HUES64 (cell line): ENCODE measurements at regions not wholly inside any gene's neighbourhood (a gene's known extent, or its start where the extent isn't known, plus 50 kb on each side); places are given as distances from the start of the nearest gene placed in this dataset.

Experiments used
- H3K27ac ChIP-seq: 2 replicates; pipeline ENCODE4 v1.7.0; 2013; ENCODE audit warnings: low read depth, low read length, inconsistent platforms
- H3K27me3 ChIP-seq: 2 replicates; pipeline ENCODE4 v1.6.1; 2013; ENCODE audit warnings: mild to moderate bottlenecking, low read length; ENCODE audit not compliant: insufficient read depth
- H3K36me3 ChIP-seq: 2 replicates; pipeline ENCODE4 v1.6.1; 2013; ENCODE audit warnings: mild to moderate bottlenecking, low read length; ENCODE audit not compliant: insufficient read depth
- H3K4me1 ChIP-seq: 2 replicates; pipeline ENCODE4 v1.6.1; 2013; ENCODE audit warnings: mild to moderate bottlenecking, low read length, moderate library complexity; ENCODE audit not compliant: insufficient read depth
- H3K4me3 ChIP-seq: 2 replicates; pipeline ENCODE4 v1.5.1; 2013; ENCODE audit warnings: mild to moderate bottlenecking, low read length, moderate library complexity
- H3K9ac ChIP-seq: 2 replicates; pipeline ENCODE4 v1.6.1; 2013; ENCODE audit warnings: mild to moderate bottlenecking, low read depth, low read length
- H3K9me3 ChIP-seq: 2 replicates; pipeline ENCODE4 v1.6.1; 2013; ENCODE audit warnings: low read depth, low read length; ENCODE audit not compliant: insufficient read depth
- WGBS: fragments of 150-250, 120-280 bp; methylation state at CpG from one replicate; pipeline ENCODE4 v1.1.7; 2013; ENCODE audit warnings: missing lambda C conversion rate; 5-methylcytosine and 5-hydroxymethylcytosine counted together

DNA sequence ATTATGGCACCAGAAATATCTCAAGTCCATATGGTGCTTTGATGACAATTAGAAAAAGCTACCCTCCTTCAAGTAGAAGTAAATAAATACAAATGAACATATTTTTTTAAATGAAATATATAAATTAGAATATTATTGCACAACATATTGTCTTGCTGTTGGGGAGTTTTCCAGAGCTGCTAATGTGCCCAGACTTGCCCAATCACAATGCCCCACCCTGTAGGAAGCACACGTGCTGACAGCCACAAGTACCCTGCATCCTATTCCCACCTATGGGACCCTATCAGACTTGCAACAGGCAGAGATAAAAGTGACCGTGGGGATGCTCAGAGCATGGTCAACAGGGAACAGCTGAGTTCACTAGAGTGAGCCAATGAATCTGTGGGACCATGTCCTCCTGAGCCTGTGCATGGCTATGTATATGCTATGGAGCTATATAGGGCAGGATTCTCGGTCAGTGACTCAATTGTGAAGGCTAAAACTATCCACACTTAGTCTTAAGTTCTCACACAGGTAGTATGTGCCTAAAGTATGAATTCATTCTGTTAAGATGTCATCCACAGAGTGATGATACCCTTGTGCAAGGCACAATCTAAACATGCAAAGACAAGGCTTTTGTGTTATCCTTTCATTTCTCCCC is 336.0 kb downstream of the HGF start:
- H3K9ac ChIP-seq = no peak overlapping the region
- H3K4me3 ChIP-seq = no peak overlapping the region
- no peaks in the 10 kb centered on the region for H3K36me3 ChIP-seq
- peaks cover 4% of the 10 kb centered on the region; the same call in 1 of the 2 replicates for H3K4me1 ChIP-seq
- H3K27ac ChIP-seq = no peak overlapping the region
- no peaks in the 10 kb centered on the region for H3K9me3 ChIP-seq
- no peaks in the 10 kb centered on the region for H3K27me3 ChIP-seq
- WGBS = 88% methylated on average over 3 of the region's 3 CpGs

GRCh38 chr7:81433206-81433605 is 336.6 kb downstream of the HGF start:
- no peaks in the 10 kb centered on the region for H3K9me3 ChIP-seq
- no peaks in the 10 kb centered on the region for H3K27me3 ChIP-seq
- no peaks in the 10 kb centered on the region for H3K36me3 ChIP-seq
- H3K4me1 ChIP-seq = peaks cover 4% of the 10 kb centered on the region; the same call in 1 of the 2 replicates
- H3K4me3 ChIP-seq = no peak overlapping the region
- no peak overlapping the region for H3K9ac ChIP-seq
- H3K27ac ChIP-seq = no peak overlapping the region
- WGBS = 96% methylated on average over 1 of the region's 1 CpG

DNA sequence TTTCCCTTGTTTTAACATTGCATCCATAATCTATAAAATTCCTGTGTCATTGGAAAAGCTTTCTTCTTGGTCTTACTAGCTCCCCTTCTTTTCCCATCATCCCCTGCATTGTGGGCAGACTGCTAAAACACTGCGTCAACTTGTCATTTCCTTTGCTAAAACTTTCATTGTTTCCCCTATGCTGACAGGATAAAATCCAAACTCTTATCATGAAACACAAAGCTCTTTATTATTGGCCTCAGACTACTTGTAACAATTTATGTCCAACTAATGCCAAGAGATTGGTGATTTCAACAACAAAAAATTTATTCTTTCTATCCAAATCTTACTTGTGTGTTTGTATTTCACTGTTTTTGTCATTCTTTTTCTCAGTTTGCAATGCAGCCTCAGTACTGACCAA is 339.1 kb downstream of the HGF start:
- H3K9ac ChIP-seq = no peak overlapping the region
- no peaks in the 10 kb centered on the region for H3K27me3 ChIP-seq
- H3K36me3 ChIP-seq = no peaks in the 10 kb centered on the region
- no peak overlapping the region for H3K27ac ChIP-seq
- WGBS = 94% methylated on average over 1 of the region's 1 CpG
- no peak overlapping the region for H3K4me3 ChIP-seq
- H3K4me1 ChIP-seq = peaks cover 4% of the 10 kb centered on the region; the same call in 1 of the 2 replicates
- no peaks in the 10 kb centered on the region for H3K9me3 ChIP-seq

- H3K4me3 ChIP-seq = no peak overlapping the region
- H3K4me1 ChIP-seq = peaks cover 4% of the 10 kb centered on the region; the same call in 1 of the 2 replicates
- 81% methylated on average over 6 of the region's 6 CpGs for WGBS
- no peaks in the 10 kb centered on the region for H3K9me3 ChIP-seq
- no peaks in the 10 kb centered on the region for H3K27me3 ChIP-seq
- H3K9ac ChIP-seq = no peak overlapping the region
- H3K36me3 ChIP-seq = no peaks in the 10 kb centered on the region
- H3K27ac ChIP-seq = no peak overlapping the region
Measured at GRCh38 chr7:81430150-81430549, 339.7 kb downstream of the HGF start.

- H3K9me3 ChIP-seq = no peaks in the 10 kb centered on the region
- H3K36me3 ChIP-seq = no peaks in the 10 kb centered on the region
- no peak overlapping the region for H3K4me3 ChIP-seq
- H3K27me3 ChIP-seq = no peaks in the 10 kb centered on the region
- H3K4me1 ChIP-seq = peaks cover 4% of the 10 kb centered on the region; the same call in 1 of the 2 replicates
- no peak overlapping the region for H3K27ac ChIP-seq
- 100% methylated on average over 1 of the region's 2 CpGs for WGBS
- H3K9ac ChIP-seq = no peak overlapping the region
Measured at GRCh38 chr7:81427461-81427860, 342.4 kb downstream of the HGF start.

DNA sequence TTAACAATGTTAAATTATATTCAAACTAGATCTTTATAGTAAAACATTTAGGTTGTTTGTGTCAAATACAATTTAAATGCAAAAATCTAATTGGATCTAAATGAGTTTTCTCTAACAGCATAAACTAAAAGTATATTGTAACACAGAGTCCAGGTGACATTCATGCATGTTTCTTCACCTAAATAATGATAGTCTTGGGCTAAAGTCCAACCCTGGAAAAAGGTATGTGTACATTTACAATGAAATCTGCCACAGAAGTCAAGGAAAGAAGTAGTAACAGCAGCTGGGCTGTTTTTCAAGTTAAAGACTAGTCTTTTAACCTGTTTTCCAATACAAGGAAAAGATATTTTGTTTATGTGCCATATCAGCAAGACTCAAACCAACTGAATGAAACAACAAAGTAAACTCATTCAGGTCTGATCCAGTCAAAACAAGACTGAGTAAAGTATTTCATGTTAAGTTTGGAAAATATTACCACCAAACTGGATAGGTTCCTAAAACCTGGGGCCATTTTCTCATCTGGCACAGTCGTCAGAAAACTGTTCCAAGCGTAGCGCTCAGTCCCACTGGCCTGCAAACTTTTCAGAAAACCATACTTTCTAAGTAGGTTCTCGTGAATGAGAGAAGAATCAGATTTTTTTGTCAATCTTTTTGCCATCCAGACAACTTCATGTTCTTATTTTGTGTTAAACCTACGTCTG is 349.2 kb downstream of the HGF start:
- H3K4me3 ChIP-seq = no peak overlapping the region
- H3K9ac ChIP-seq = no peak overlapping the region
- no peaks in the 10 kb centered on the region for H3K4me1 ChIP-seq
- H3K27ac ChIP-seq = no peak overlapping the region
- 94% methylated on average over 5 of the region's 5 CpGs for WGBS
- no peaks in the 10 kb centered on the region for H3K36me3 ChIP-seq
- H3K9me3 ChIP-seq = no peaks in the 10 kb centered on the region
- H3K27me3 ChIP-seq = no peaks in the 10 kb centered on the region

GRCh38 chr7:81419731-81420130 is 350.1 kb downstream of the HGF start:
- Histone ChIP-seq H3K27me3 (no peaks in the 10 kb centered on the region), H3K4me1 (no peaks in the 10 kb centered on the region), H3K27ac (no peak overlapping the region), H3K36me3 (no peaks in the 10 kb centered on the region), H3K4me3 (no peak overlapping the region), H3K9ac (no peak overlapping the region), H3K9me3 (no peaks in the 10 kb centered on the region)

DNA sequence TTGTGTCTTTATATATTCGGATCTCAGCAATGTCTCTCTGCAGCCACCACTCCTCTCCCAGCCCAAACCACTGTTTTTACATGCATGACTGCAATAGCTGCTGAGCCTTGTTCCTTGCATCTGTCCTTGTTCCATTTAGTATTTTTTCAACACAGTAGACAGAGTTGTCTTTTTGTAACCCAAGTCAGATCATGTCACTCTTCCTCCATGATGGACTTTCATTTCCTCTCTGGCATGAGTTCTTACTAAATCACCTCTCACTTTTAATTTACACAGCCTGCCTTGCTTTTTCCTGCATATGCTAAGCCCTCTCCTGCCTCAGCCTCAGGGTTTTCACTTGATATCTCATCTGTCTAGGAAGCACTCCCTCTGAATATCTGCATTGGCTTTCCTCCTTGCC is 353.2 kb downstream of the HGF start:
- H3K4me1 ChIP-seq = no peaks in the 10 kb centered on the region
- H3K27ac ChIP-seq = no peak overlapping the region
- no peak overlapping the region for H3K4me3 ChIP-seq
- no peak overlapping the region for H3K9ac ChIP-seq
- no peaks in the 10 kb centered on the region for H3K27me3 ChIP-seq
- H3K9me3 ChIP-seq = no peaks in the 10 kb centered on the region
- no peaks in the 10 kb centered on the region for H3K36me3 ChIP-seq
- WGBS = 98% methylated on average over 1 of the region's 1 CpG

- Histone ChIP-seq H3K36me3 (no peaks in the 10 kb centered on the region), H3K4me1 (peaks cover 4% of the 10 kb centered on the region; the same call in 1 of the 2 replicates), H3K9ac (no peak overlapping the region), H3K4me3 (no peak overlapping the region), H3K27me3 (no peaks in the 10 kb centered on the region), H3K9me3 (no peaks in the 10 kb centered on the region), H3K27ac (no peak overlapping the region)
- no CpG with 5 or more reads among the region's 1 CpG for WGBS
Measured at GRCh38 chr7:81415181-81415580, 354.7 kb downstream of the HGF start.

- Histone ChIP-seq H3K4me1 (peaks cover 4% of the 10 kb centered on the region; the same call in 1 of the 2 replicates), H3K9me3 (no peaks in the 10 kb centered on the region), H3K27me3 (no peaks in the 10 kb centered on the region), H3K4me3 (no peak overlapping the region), H3K27ac (no peak overlapping the region), H3K9ac (no peak overlapping the region), H3K36me3 (no peaks in the 10 kb centered on the region)
- 87% methylated on average over 3 of the region's 3 CpGs for WGBS
Measured at GRCh38 chr7:81414411-81414810, 355.4 kb downstream of the HGF start.

DNA sequence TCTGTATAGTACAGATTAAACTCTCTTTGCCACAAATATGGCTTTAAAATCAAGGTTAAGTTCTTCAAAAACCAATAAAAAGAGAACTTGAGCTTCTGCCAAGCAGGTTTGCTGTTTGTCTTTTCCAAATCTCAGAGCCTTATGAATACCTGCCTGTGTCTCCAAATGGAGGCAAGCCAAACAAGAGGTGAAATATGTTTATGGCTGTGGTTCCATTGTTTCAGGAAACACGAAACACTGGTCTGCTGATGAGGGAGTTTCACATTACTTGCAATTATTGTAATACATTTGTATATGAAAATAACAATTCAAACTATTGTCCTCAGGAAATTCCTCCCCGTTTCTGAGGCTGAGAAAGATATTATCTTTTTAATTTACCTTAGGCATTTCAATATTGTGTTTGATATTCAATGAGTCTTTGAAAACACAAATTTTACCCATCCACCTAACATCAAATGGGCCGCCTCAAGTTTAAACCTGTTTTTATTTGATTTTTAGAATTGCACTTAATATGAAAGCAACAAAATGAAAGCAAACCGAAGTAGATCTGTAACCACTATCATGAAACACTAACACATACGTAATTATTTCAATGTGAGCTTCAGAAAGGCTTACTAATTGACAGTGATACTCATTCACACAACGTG is 359.3 kb downstream of the HGF start:
- Histone ChIP-seq H3K36me3 (no peaks in the 10 kb centered on the region), H3K4me3 (no peak overlapping the region), H3K4me1 (peaks cover 4% of the 10 kb centered on the region; the same call in 1 of the 2 replicates), H3K27me3 (no peaks in the 10 kb centered on the region), H3K9ac (no peak overlapping the region), H3K27ac (no peak overlapping the region), H3K9me3 (no peaks in the 10 kb centered on the region)
- 88% methylated on average over 3 of the region's 6 CpGs for WGBS
